ENCODE measurements at regions not wholly inside any gene's neighbourhood (a gene's known extent, or its start where the extent isn't known, plus 50 kb on each side); places are given as distances from the start of the nearest gene placed in this dataset.

GRCh38 chr13:88142653-88143052 is 471.5 kb downstream of the SLITRK5 start:
- in situ Hi-C loops (cut with MboI; ENCODE audit: low pct_unique_long_range_greater_than_20kb in 2 of 9, low sequenced_read_pairs in 9 of 9, unreplicated experiment in 9 of 9): no loop called here
- ATAC-seq (replicated peaks in 6 of 8): no peak
- H3K4me3 ChIP-seq: no peak overlapping the region
- no peaks in the 10 kb centered on the region for H3K4me1 ChIP-seq (replicated peaks in 1 of 2)
- no peak overlapping the region for H3K27ac ChIP-seq
- WGBS, 10 experiments: 0 to 77% (median 56%) methylated on average over 2 to 3 of the region's 3 CpGs

- Histone ChIP-seq H3K4me1 (replicated peaks in 1 of 2) (no peaks in the 10 kb centered on the region), H3K4me3 (no peak overlapping the region), H3K27ac (no peak overlapping the region)
- ATAC-seq (replicated peaks in 6 of 8): no peak
- in situ Hi-C loops (cut with MboI; ENCODE audit: low pct_unique_long_range_greater_than_20kb in 2 of 9, low sequenced_read_pairs in 9 of 9, unreplicated experiment in 9 of 9): no loop called here
- WGBS, 10 experiments: 40 to 100% (median 85%) methylated on average over 1 to 7 of the region's 8 CpGs; no CpG with 5 or more reads in 6 of the 10 experiments
Measured at GRCh38 chr13:88144580-88144979, 473.4 kb downstream of the SLITRK5 start.

DNA sequence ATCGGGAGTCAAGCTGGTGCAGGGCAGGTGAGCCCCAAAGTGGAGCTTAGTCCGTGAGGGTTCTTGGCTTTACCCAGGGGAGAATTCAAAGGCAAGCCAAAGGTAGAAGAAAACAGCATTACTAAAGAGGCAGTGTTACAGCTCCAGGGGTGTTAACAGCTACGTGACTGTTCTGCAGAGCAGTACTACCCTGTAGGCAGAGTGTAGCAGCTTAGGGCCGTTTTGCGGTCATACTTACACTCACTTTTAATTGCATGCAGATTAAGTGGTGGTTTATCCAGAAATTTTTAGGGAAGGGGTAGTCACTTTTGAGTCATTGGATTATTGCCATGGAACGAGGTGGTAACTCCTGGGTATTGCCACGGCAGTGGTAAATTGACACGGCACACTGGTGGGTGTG is 482.2 kb downstream of the SLITRK5 start:
- Histone ChIP-seq H3K4me1 (replicated peaks in 1 of 2) (no peaks in the 10 kb centered on the region), H3K27ac (no peak overlapping the region), H3K4me3 (no peak overlapping the region)
- in situ Hi-C loops (cut with MboI; ENCODE audit: low pct_unique_long_range_greater_than_20kb in 2 of 9, low sequenced_read_pairs in 9 of 9, unreplicated experiment in 9 of 9): no loop called here
- 25 to 100% (median 81%) methylated on average over 1 to 7 of the region's 8 CpGs for WGBS, 10 experiments
- no peak for ATAC-seq (replicated peaks in 6 of 8)

DNA sequence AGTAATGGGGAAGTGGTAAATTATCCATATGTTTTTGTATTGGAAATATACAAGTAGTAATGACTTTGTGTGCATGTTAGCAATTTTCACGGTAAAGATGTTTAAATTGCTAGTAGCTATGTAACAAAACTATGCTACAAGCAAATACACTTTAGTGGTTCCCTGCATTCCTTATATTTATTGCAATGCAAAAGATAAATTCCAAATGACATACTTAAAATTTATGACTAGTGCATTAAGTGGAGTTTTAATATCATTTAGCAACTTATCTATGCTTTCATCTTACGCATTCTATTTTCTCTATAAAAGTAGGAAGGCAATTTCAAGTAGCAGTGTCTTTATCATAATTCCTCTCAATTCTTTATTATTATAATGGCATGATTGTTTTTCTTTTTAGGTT is 482.8 kb downstream of the SLITRK5 start:
- no peak for ATAC-seq (replicated peaks in 6 of 8)

DNA sequence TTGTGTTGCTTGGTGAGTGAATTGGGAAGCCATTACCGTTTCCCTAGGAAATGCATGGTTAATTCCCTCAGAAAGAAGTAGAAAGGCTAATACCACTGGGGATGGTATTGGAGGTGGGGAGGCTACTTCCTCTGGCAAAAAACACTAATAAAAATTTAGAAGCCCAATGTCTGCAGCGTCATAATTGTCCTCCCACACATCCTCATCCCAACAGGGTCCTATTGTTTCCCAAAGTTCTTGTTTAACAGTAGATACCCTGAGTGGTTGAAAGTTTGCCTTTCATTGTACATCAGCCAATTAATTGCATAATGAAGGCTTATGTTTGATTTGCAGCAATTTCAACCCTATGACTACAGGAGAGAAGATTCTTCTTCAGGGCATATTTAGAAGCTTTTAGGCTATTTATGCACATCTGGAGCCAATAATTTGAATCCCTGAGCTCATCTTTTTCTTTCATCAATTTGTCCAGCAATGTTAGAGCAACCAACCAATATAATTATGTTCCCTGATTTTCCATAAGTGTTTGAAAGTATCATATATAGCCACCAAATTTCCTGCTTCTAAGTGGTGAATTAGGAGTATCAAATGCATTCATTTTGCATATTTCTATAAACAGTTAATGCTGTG is 491.0 kb downstream of the SLITRK5 start:
- no peak overlapping the region for H3K27ac ChIP-seq
- WGBS, 10 experiments: 0 to 100% (median 69%) methylated on average over 1 to 2 of the region's 2 CpGs; no CpG with 5 or more reads in 2 of the 10 experiments
- H3K4me1 ChIP-seq (replicated peaks in 1 of 2): no peaks in the 10 kb centered on the region
- ATAC-seq (replicated peaks in 6 of 8): no peak
- H3K4me3 ChIP-seq: no peak overlapping the region
- in situ Hi-C loops (cut with MboI; ENCODE audit: low pct_unique_long_range_greater_than_20kb in 2 of 9, low sequenced_read_pairs in 9 of 9, unreplicated experiment in 9 of 9): no loop called here

More for the DNA sequence above, 482.8 kb downstream of the SLITRK5 start:
- in situ Hi-C loops (cut with MboI; ENCODE audit: low pct_unique_long_range_greater_than_20kb in 2 of 9, low sequenced_read_pairs in 9 of 9, unreplicated experiment in 9 of 9): no loop called here
- 4 to 100% (median 76%) methylated on average over 1 to 2 of the region's 2 CpGs for WGBS, 10 experiments
- Histone ChIP-seq H3K4me3 (no peak overlapping the region), H3K4me1 (replicated peaks in 1 of 2) (no peaks in the 10 kb centered on the region), H3K27ac (no peak overlapping the region)

DNA sequence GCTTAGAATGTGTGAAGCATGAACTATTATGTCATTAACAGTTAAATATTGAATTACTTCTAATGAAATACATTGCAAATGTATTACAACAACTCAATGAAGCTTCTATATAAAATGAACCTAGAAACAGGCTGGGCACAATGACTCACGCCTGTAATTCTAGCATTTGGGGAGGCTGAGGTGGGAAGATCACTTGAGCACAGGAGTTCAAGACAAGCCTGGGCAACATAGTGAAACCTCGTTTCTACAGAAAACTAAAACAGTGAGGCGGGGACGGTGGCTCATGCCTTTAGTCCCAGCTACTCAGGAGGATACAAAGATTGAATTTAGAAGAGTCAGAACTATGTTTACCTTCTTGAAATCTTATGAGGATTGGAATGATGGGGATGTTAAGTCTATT is 505.1 kb downstream of the SLITRK5 start:
- no peak for ATAC-seq (replicated peaks in 6 of 8)

GRCh38 chr13:88183440-88183839 is 512.3 kb downstream of the SLITRK5 start:
- no peak for ATAC-seq (replicated peaks in 6 of 8)
- WGBS, 10 experiments: 0 to 100% (median 73%) methylated on average over 1 to 4 of the region's 4 CpGs; no CpG with 5 or more reads in 2 of the 10 experiments
- Histone ChIP-seq H3K4me3 (no peak overlapping the region), H3K27ac (no peak overlapping the region), H3K4me1 (replicated peaks in 1 of 2) (no peaks in the 10 kb centered on the region)
- in situ Hi-C loops (cut with MboI; ENCODE audit: low pct_unique_long_range_greater_than_20kb in 2 of 9, low sequenced_read_pairs in 9 of 9, unreplicated experiment in 9 of 9): no loop called here

More for the DNA sequence above, 505.1 kb downstream of the SLITRK5 start:
- Histone ChIP-seq H3K4me3 (no peak overlapping the region), H3K27ac (no peak overlapping the region), H3K4me1 (replicated peaks in 1 of 2) (no peaks in the 10 kb centered on the region)
- WGBS, 10 experiments: 6 to 100% (median 63%) methylated on average over 2 to 4 of the region's 4 CpGs; no CpG with 5 or more reads in 1 of the 10 experiments
- in situ Hi-C loops (cut with MboI; ENCODE audit: low pct_unique_long_range_greater_than_20kb in 2 of 9, low sequenced_read_pairs in 9 of 9, unreplicated experiment in 9 of 9): no loop called here

GRCh38 chr13:88188986-88189385 is 517.8 kb downstream of the SLITRK5 start:
- in situ Hi-C loops (cut with MboI; ENCODE audit: low pct_unique_long_range_greater_than_20kb in 2 of 9, low sequenced_read_pairs in 9 of 9, unreplicated experiment in 9 of 9): no loop called here
- ATAC-seq (replicated peaks in 6 of 8): no peak

GRCh38 chr13:88189728-88190127 is 518.6 kb downstream of the SLITRK5 start:
- Histone ChIP-seq H3K4me3 (no peak overlapping the region), H3K4me1 (replicated peaks in 1 of 2) (no peaks in the 10 kb centered on the region), H3K27ac (no peak overlapping the region)
- ATAC-seq (replicated peaks in 6 of 8): no peak
- 0 to 100% (median 92%) methylated on average over 1 to 2 of the region's 2 CpGs for WGBS, 10 experiments
- in situ Hi-C loops (cut with MboI; ENCODE audit: low pct_unique_long_range_greater_than_20kb in 2 of 9, low sequenced_read_pairs in 9 of 9, unreplicated experiment in 9 of 9): no loop called here

More at GRCh38 chr13:88188986-88189385, 517.8 kb downstream of the SLITRK5 start:
- 29 to 100% (median 80%) methylated on average over 1 to 3 of the region's 3 CpGs for WGBS, 10 experiments
- Histone ChIP-seq H3K4me3 (no peak overlapping the region), H3K4me1 (replicated peaks in 1 of 2) (no peaks in the 10 kb centered on the region), H3K27ac (no peak overlapping the region)

- WGBS, 10 experiments: 0 to 100% (median 86%) methylated on average over 1 to 3 of the region's 3 CpGs; no CpG with 5 or more reads in 1 of the 10 experiments
- ATAC-seq (replicated peaks in 6 of 8): no peak
Measured at GRCh38 chr13:88196106-88196505, 524.9 kb downstream of the SLITRK5 start.

GRCh38 chr13:88217372-88217771 is 546.2 kb downstream of the SLITRK5 start:
- WGBS, 10 experiments: 11 to 97% (median 81%) methylated on average over 3 to 6 of the region's 6 CpGs
- in situ Hi-C loops (cut with MboI; ENCODE audit: low pct_unique_long_range_greater_than_20kb in 2 of 9, low sequenced_read_pairs in 9 of 9, unreplicated experiment in 9 of 9): no loop called here

More at GRCh38 chr13:88196106-88196505, 524.9 kb downstream of the SLITRK5 start:
- H3K4me1 ChIP-seq (replicated peaks in 1 of 2): no peaks in the 10 kb centered on the region
- H3K27ac ChIP-seq: no peak overlapping the region
- in situ Hi-C loops (cut with MboI; ENCODE audit: low pct_unique_long_range_greater_than_20kb in 2 of 9, low sequenced_read_pairs in 9 of 9, unreplicated experiment in 9 of 9): no loop called here
- no peak overlapping the region for H3K4me3 ChIP-seq

GRCh38 chr13:88217883-88218282 is 546.7 kb downstream of the SLITRK5 start:
- H3K4me3 ChIP-seq: no peak overlapping the region
- 14 to 100% (median 100%) methylated on average over 2 of the region's 2 CpGs; no CpG with 5 or more reads in 3 of the 10 experiments for WGBS, 10 experiments
- in situ Hi-C loops (cut with MboI; ENCODE audit: low pct_unique_long_range_greater_than_20kb in 2 of 9, low sequenced_read_pairs in 9 of 9, unreplicated experiment in 9 of 9): no loop called here
- H3K27ac ChIP-seq: no peak overlapping the region
- no peaks in the 10 kb centered on the region for H3K4me1 ChIP-seq (replicated peaks in 1 of 2)
- no peak for ATAC-seq (replicated peaks in 6 of 8)

More at GRCh38 chr13:88217372-88217771, 546.2 kb downstream of the SLITRK5 start:
- Histone ChIP-seq H3K4me3 (no peak overlapping the region), H3K4me1 (replicated peaks in 1 of 2) (no peaks in the 10 kb centered on the region), H3K27ac (no peak overlapping the region)
- ATAC-seq (replicated peaks in 6 of 8): no peak

DNA sequence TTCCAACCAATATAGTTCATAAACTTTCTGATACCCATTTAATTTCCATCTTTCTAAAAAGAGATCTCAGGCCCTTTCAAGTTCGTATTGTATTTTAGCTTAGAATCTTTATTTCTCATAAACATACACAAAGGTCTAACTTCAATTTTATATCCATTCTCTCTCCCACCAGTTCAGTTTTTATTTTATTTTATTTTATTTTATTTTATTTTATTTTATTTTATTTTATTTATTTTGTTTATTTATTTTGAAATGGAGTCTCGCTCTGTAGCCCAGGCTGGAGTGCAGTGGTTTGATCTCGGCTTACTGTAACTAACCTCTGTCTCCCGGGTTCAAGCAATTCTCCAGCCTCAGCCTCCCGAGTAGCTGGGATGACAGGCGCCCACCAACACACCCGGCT is 552.8 kb downstream of the SLITRK5 start:
- H3K4me1 ChIP-seq (replicated peaks in 1 of 2): no peaks in the 10 kb centered on the region
- in situ Hi-C loops (cut with MboI; ENCODE audit: low pct_unique_long_range_greater_than_20kb in 2 of 9, low sequenced_read_pairs in 9 of 9, unreplicated experiment in 9 of 9): no loop called here
- no peak overlapping the region for H3K4me3 ChIP-seq
- H3K27ac ChIP-seq: no peak overlapping the region
- WGBS, 10 experiments: 35 to 100% (median 93%) methylated on average over 2 to 7 of the region's 7 CpGs; no CpG with 5 or more reads in 1 of the 10 experiments
- ATAC-seq (replicated peaks in 6 of 8): no peak

DNA sequence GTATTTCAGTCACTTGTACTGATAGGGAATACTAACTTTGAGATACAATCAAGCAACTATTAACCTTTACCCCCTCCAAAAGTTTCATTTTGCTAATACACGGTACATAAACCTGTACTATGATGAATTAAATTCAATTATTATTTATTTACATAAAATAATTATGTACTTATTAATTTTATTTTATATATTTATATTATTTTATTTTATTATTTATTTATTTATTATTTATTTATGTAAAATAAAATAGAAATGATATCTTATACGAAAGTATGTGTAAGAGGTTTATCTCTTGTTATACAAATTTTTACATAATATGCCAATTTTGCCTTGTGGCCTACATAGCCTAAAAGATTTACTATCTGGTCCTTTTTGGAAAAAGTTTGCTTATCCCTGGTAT is 564.3 kb downstream of the SLITRK5 start:
- in situ Hi-C loops (cut with MboI; ENCODE audit: low pct_unique_long_range_greater_than_20kb in 2 of 9, low sequenced_read_pairs in 9 of 9, unreplicated experiment in 9 of 9): no loop called here
- no peak for ATAC-seq (replicated peaks in 6 of 8)
- Histone ChIP-seq H3K27ac (no peak overlapping the region), H3K4me3 (no peak overlapping the region), H3K4me1 (replicated peaks in 1 of 2) (no peaks in the 10 kb centered on the region)
- 13 to 100% (median 84%) methylated on average over 1 to 2 of the region's 2 CpGs; no CpG with 5 or more reads in 1 of the 10 experiments for WGBS, 10 experiments
